CD8-positive, alpha-beta memory T cell (primary cell): ENCODE measurements at regions not wholly inside any gene's neighbourhood (a gene's known extent, or its start where the extent isn't known, plus 50 kb on each side); places are given as distances from the start of the nearest gene placed in this dataset.
A peak's percentile ranks its signal among the peaks of the same experiment; 100 is the strongest.

Experiments
- CTCF ChIA-PET: fragments of 350-600 bp; sonication (Branson Sonifier 250); formaldehyde crosslinking; loops from one replicate; lab custom pipeline; 2021; ENCODE audit warnings: antibody characterized with exemption; lab: Charles Lee
- POLR2A ChIA-PET: fragments of 350-600 bp; sonication (Branson Sonifier 250); formaldehyde crosslinking; loops from one replicate; lab custom pipeline; 2021; ENCODE audit warnings: antibody characterized with exemption; lab: Charles Lee
- DNase-seq, 5 donors: peaks; one replicate each; pipeline versions ENCODE4 v3.0.0 to v3.0.0-alpha.2; 2020 to 2022; ENCODE audit warnings: mixed read lengths in 1 of 5
- H3K27ac ChIP-seq: one replicate; pipeline ENCODE4 v1.7.0; 2013; ENCODE audit warnings: low read depth, mild to moderate bottlenecking, low read length, moderate library complexity
- H3K27me3 ChIP-seq: 2 replicates; pipeline ENCODE4 v1.7.0; 2013; ENCODE audit warnings: low read length, mild to moderate bottlenecking; ENCODE audit not compliant: insufficient read depth, poor library complexity, severe bottlenecking
- H3K36me3 ChIP-seq: 2 replicates; pipeline ENCODE4 v1.7.0; 2013; ENCODE audit warnings: mild to moderate bottlenecking, low read length, moderate library complexity; ENCODE audit not compliant: insufficient read depth
- H3K4me1 ChIP-seq: 2 replicates; pipeline ENCODE4 v1.7.0; 2013; ENCODE audit warnings: mild to moderate bottlenecking, low read length, moderate library complexity; ENCODE audit not compliant: insufficient read depth
- H3K4me3 ChIP-seq: 2 replicates; pipeline ENCODE4 v1.7.0; 2013; ENCODE audit warnings: mild to moderate bottlenecking, low read length
- H3K9me3 ChIP-seq: 2 replicates; pipeline ENCODE4 v1.7.0; 2013; ENCODE audit warnings: mild to moderate bottlenecking, low read length
- H3K27ac Mint-ChIP-seq, 8 donors: one replicate each; pipeline ENCODE4 v1.8.0; 2020 to 2021; ENCODE audit warnings: mixed read lengths in 8 of 8, mild to moderate bottlenecking in 6 of 8, inconsistent platforms in 3 of 8, moderate library complexity in 3 of 8
- H3K27me3 Mint-ChIP-seq, 2 donors: one replicate each; pipeline ENCODE4 v1.8.0; 2020 to 2021; ENCODE audit warnings: mixed read lengths in 2 of 2, mild to moderate bottlenecking in 1 of 2, moderate library complexity in 1 of 2
- H3K36me3 Mint-ChIP-seq, 3 donors: one replicate each; pipeline ENCODE4 v1.8.0; 2020 to 2021; ENCODE audit warnings: mixed read lengths in 3 of 3, inconsistent platforms in 1 of 3, mild to moderate bottlenecking in 1 of 3
- H3K4me1 Mint-ChIP-seq, 3 donors: one replicate each; pipeline ENCODE4 v1.8.0; 2020 to 2021; ENCODE audit warnings: mixed read lengths in 3 of 3, inconsistent platforms in 1 of 3, mild to moderate bottlenecking in 1 of 3
- H3K4me3 Mint-ChIP-seq, 7 donors: one replicate each; pipeline ENCODE4 v1.8.0; 2020 to 2021; ENCODE audit warnings: mixed read lengths in 7 of 7, mild to moderate bottlenecking in 6 of 7, moderate library complexity in 4 of 7, inconsistent platforms in 2 of 7
- H3K9me3 Mint-ChIP-seq, 5 donors: one replicate each; pipeline ENCODE4 v1.8.0; 2020 to 2022; ENCODE audit warnings: mixed read lengths in 5 of 5, mild to moderate bottlenecking in 3 of 5, moderate library complexity in 2 of 5, inconsistent platforms in 1 of 5

- Histone ChIP-seq H3K4me3 (no peak overlapping the region), H3K4me1 (no peaks in the 10 kb centered on the region), H3K27me3 (peaks cover 4% of the 10 kb centered on the region), H3K9me3 (no peaks in the 10 kb centered on the region), H3K36me3 (no peaks in the 10 kb centered on the region), H3K27ac (no peak overlapping the region)
- ChIA-PET POLR2A (no interaction called here), CTCF (interaction anchor here (0.7 to 2.3 kb wide), 4 partner anchors 15 to 317 kb away, joined by 3 to 7 read pairs (median 3); no protein-coding TSS in a partner anchor)
- no peak for DNase-seq
- no peak overlapping the region for H3K27ac Mint-ChIP-seq
- peaks cover 5 to 6% (median 6%) of the 10 kb centered on the region in 3 donors for H3K4me1 Mint-ChIP-seq
- peaks cover 24 to 37% of the 10 kb centered on the region in 2 donors for H3K27me3 Mint-ChIP-seq
- H3K4me3 Mint-ChIP-seq: no peak overlapping the region
- peaks cover 0 to 3% (median 0%) of the 10 kb centered on the region in 5 donors for H3K9me3 Mint-ChIP-seq
- no peaks in the 10 kb centered on the region for H3K36me3 Mint-ChIP-seq
Measured at GRCh38 chr18:59085797-59086196, 53.9 kb upstream of the SEC11C start.

- DNase-seq: no peak
- Histone ChIP-seq H3K4me3 (no peak overlapping the region), H3K27ac (no peak overlapping the region), H3K36me3 (no peaks in the 10 kb centered on the region), H3K9me3 (no peaks in the 10 kb centered on the region), H3K4me1 (no peaks in the 10 kb centered on the region), H3K27me3 (peaks cover 4% of the 10 kb centered on the region)
- CTCF ChIA-PET: interaction anchor here (0.7 to 2.3 kb wide), 2 partner anchors 66 to 316 kb away, joined by 3 to 7 read pairs; no protein-coding TSS in a partner anchor
- Mint-ChIP-seq H3K9me3 (peaks cover 0 to 3% (median 0%) of the 10 kb centered on the region in 5 donors), H3K27me3 (peaks cover 24 to 40% of the 10 kb centered on the region in 2 donors), H3K27ac (no peak overlapping the region), H3K4me1 (peaks cover 5 to 6% (median 6%) of the 10 kb centered on the region in 3 donors), H3K36me3 (no peaks in the 10 kb centered on the region), H3K4me3 (no peak overlapping the region)
- POLR2A ChIA-PET: no interaction called here
Measured at GRCh38 chr18:59086522-59086921, 53.2 kb upstream of the SEC11C start.

- peaks cover 24 to 39% of the 10 kb centered on the region in 2 donors for H3K27me3 Mint-ChIP-seq
- no peaks in the 10 kb centered on the region for H3K9me3 ChIP-seq
- no peaks in the 10 kb centered on the region for H3K36me3 Mint-ChIP-seq
- ChIA-PET CTCF (interaction anchor here (2.3 kb wide), 1 partner anchor 315 kb away, joined by 7 read pairs; no protein-coding TSS in a partner anchor), POLR2A (no interaction called here)
- H3K4me1 ChIP-seq: no peaks in the 10 kb centered on the region
- H3K27ac Mint-ChIP-seq: no peak overlapping the region
- H3K9me3 Mint-ChIP-seq: peaks cover 0 to 3% (median 0%) of the 10 kb centered on the region in 5 donors
- no peak overlapping the region for H3K4me3 Mint-ChIP-seq
- DNase-seq: peak in 1 of 5 donors; percentile 12
- H3K27me3 ChIP-seq: peaks cover 4% of the 10 kb centered on the region
- H3K27ac ChIP-seq: no peak overlapping the region
- H3K4me3 ChIP-seq: no peak overlapping the region
- peaks cover 5 to 6% (median 6%) of the 10 kb centered on the region in 3 donors for H3K4me1 Mint-ChIP-seq
- no peaks in the 10 kb centered on the region for H3K36me3 ChIP-seq
Measured at GRCh38 chr18:59087391-59087790, 52.3 kb upstream of the SEC11C start.
